OCI-LY7 (cell line): ENCODE measurements at regions not wholly inside any gene's neighbourhood (a gene's known extent, or its start where the extent isn't known, plus 50 kb on each side); places are given as distances from the start of the nearest gene placed in this dataset.

ENCODE experiments used
- EZH2phosphoT487 ChIP-seq: fragments of 200-600 bp; sonication (generic); IDR thresholded peaks from 2 replicates; pipeline ENCODE4 v1.6.1; 2018; ENCODE audit warnings: low read depth, borderline replicate concordance, mild to moderate bottlenecking, mixed run types, antibody characterized with exemption, low read length, moderate library complexity, mixed read lengths
- TF ChIP-seq, protein P1 (sequence below): fragments of 200-600 bp; sonication (generic); conservative IDR thresholded peaks from 2 replicates; pipeline ENCODE4 v1.5.1; 2014; ENCODE audit warnings: mild to moderate bottlenecking, antibody characterized with exemption, low read length, moderate library complexity, mixed read lengths

DNA sequence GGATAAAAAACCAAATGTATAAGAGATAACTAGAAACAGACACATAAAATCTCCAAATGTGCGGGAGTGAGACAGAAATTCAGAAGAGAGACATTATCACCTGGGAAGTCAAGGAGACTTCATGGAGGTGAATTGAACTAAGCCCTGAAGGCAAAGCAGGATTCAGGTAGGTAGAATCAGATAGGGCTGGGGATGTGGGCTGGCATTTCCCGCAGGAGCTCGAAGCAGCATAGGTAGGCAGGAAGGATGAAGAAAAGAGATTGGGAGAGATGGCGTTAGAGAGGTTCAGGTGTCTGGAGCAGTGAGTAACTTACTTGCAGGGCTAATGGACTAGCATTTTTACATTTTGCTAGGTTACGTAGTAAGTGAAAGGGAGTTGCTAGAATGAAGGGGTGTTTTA is 58.2 kb upstream of the NRP1 start:
- TF ChIP-seq, protein P1, sequence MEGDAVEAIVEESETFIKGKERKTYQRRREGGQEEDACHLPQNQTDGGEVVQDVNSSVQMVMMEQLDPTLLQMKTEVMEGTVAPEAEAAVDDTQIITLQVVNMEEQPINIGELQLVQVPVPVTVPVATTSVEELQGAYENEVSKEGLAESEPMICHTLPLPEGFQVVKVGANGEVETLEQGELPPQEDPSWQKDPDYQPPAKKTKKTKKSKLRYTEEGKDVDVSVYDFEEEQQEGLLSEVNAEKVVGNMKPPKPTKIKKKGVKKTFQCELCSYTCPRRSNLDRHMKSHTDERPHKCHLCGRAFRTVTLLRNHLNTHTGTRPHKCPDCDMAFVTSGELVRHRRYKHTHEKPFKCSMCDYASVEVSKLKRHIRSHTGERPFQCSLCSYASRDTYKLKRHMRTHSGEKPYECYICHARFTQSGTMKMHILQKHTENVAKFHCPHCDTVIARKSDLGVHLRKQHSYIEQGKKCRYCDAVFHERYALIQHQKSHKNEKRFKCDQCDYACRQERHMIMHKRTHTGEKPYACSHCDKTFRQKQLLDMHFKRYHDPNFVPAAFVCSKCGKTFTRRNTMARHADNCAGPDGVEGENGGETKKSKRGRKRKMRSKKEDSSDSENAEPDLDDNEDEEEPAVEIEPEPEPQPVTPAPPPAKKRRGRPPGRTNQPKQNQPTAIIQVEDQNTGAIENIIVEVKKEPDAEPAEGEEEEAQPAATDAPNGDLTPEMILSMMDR = no peak
- no peak for TF ChIP-seq EZH2phosphoT487
